ENCODE measurements at regions not wholly inside any gene's neighbourhood (a gene's known extent, or its start where the extent isn't known, plus 50 kb on each side); places are given as distances from the start of the nearest gene placed in this dataset.

GRCh38 chr2:42879121-42879705 is 86.8 kb upstream of the HAAO start:
- TF ChIP-seq, protein P1, sequence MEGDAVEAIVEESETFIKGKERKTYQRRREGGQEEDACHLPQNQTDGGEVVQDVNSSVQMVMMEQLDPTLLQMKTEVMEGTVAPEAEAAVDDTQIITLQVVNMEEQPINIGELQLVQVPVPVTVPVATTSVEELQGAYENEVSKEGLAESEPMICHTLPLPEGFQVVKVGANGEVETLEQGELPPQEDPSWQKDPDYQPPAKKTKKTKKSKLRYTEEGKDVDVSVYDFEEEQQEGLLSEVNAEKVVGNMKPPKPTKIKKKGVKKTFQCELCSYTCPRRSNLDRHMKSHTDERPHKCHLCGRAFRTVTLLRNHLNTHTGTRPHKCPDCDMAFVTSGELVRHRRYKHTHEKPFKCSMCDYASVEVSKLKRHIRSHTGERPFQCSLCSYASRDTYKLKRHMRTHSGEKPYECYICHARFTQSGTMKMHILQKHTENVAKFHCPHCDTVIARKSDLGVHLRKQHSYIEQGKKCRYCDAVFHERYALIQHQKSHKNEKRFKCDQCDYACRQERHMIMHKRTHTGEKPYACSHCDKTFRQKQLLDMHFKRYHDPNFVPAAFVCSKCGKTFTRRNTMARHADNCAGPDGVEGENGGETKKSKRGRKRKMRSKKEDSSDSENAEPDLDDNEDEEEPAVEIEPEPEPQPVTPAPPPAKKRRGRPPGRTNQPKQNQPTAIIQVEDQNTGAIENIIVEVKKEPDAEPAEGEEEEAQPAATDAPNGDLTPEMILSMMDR (IDR thresholded peaks at IDR 0.05; ENCODE audit: extremely low read depth, insufficient read depth, missing control alignments), result no peak
- in situ Hi-C loops (cut with MboI; ENCODE audit: low pct_unique_long_range_greater_than_20kb, low sequenced_read_pairs, unreplicated experiment), result no loop called here

DNA sequence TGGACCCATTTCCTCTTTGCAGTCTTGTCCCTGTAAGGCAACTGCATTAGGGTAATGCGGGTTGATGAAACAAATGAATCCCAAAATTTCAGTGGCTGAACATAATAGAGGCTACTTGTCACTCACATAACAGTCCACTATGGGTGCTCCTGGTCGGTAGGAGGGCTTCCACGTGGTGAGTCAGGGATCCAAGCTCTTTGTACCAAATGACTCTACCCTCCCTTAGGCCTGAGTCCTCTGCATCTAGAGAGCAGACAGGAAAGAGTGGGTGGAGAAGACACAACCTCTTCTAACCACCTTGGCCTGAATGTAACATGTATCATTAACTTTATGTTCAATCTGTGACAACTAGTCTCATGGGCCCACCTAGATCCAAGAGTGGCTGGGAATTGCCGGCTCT is 86.2 kb upstream of the HAAO start:
- DNase-seq (ENCODE audit: low spot score), result peak; percentile 64
- TF ChIP-seq, protein P1 (IDR thresholded peaks at IDR 0.05; ENCODE audit: extremely low read depth, insufficient read depth, missing control alignments), result no peak
- in situ Hi-C loops (cut with MboI; ENCODE audit: low pct_unique_long_range_greater_than_20kb, low sequenced_read_pairs, unreplicated experiment), result no loop called here

More at GRCh38 chr2:42879121-42879705, 86.8 kb upstream of the HAAO start:
- no peak for DNase-seq (ENCODE audit: low spot score)

DNA sequence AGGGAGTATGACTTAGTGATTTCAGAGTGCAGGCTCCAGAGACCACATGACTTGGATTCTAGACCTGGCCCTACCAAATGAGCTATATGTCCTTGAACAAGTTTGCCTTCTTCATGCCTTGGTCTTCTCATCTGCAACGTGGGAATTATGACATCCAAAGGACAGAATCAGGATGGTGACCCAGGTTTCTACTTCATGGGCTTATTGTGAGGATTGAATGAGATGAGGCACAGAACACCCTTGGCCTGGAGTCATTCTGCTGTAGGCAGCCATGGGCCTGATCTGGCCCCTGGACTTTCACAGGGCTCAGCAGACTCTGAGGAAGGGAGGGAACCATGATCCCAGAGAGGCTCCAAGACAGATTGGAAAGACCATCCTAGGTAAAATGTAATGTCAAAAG is 85.6 kb upstream of the HAAO start:
- in situ Hi-C loops (cut with MboI; ENCODE audit: low pct_unique_long_range_greater_than_20kb, low sequenced_read_pairs, unreplicated experiment), result no loop called here
- no peak for DNase-seq (ENCODE audit: low spot score)
- TF ChIP-seq, protein P1 (IDR thresholded peaks at IDR 0.05; ENCODE audit: extremely low read depth, insufficient read depth, missing control alignments), result no peak

DNA sequence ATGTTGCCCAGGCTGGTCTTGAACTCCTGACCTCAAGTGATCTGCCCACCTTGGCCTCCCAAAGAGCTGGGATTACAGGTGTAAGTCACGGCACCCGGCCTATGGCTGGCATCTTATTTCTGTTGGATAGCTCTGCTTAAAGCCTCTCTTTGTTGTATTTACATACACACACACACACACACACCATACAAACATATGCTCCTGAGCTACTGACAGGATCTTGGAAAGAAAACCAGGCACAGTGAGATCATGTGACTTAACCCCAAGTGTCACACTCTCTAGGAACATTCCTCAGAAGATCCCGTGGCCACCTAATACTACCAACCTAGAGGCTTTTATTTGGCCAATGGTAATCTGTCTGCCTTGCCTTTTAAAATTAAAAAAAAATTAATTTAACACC is 85.1 kb upstream of the HAAO start:
- no peak for DNase-seq (ENCODE audit: low spot score)
- TF ChIP-seq, protein P1 (IDR thresholded peaks at IDR 0.05; ENCODE audit: extremely low read depth, insufficient read depth, missing control alignments), result no peak
- in situ Hi-C loops (cut with MboI; ENCODE audit: low pct_unique_long_range_greater_than_20kb, low sequenced_read_pairs, unreplicated experiment), result no loop called here

- no peak for DNase-seq (ENCODE audit: low spot score)
- TF ChIP-seq, protein P1 (IDR thresholded peaks at IDR 0.05; ENCODE audit: extremely low read depth, insufficient read depth, missing control alignments), result no peak
- in situ Hi-C loops (cut with MboI; ENCODE audit: low pct_unique_long_range_greater_than_20kb, low sequenced_read_pairs, unreplicated experiment), result no loop called here
Observed at GRCh38 chr2:42876326-42876751, 84.0 kb upstream of the HAAO start.

GRCh38 chr2:42875880-42876279 is 83.5 kb upstream of the HAAO start:
- in situ Hi-C loops (cut with MboI; ENCODE audit: low pct_unique_long_range_greater_than_20kb, low sequenced_read_pairs, unreplicated experiment), result no loop called here
- no peak for DNase-seq (ENCODE audit: low spot score)
- TF ChIP-seq, protein P1 (IDR thresholded peaks at IDR 0.05; ENCODE audit: extremely low read depth, insufficient read depth, missing control alignments), result no peak
